Muscle of arm (tissue), 1 donor: ENCODE measurements at regions not wholly inside any gene's neighbourhood (a gene's known extent, or its start where the extent isn't known, plus 50 kb on each side); places are given as distances from the start of the nearest gene placed in this dataset.

Experiments used
- DNase-seq: peaks from one replicate; pipeline ENCODE4 v3.0.0-alpha.2; 2013

GRCh38 chr6:63371104-63371715 is 51.4 kb upstream of the LGSN start:
- peak; percentile 41 for DNase-seq

- no peak for DNase-seq
These were observed 53.3 kb upstream of the LGSN start for GRCh38 chr6:63372951-63373533.

GRCh38 chr6:63389191-63389844 is 69.5 kb upstream of the LGSN start:
- no peak for DNase-seq

- DNase-seq = no peak
These were observed 71.6 kb upstream of the LGSN start for GRCh38 chr6:63391203-63391970.

GRCh38 chr6:63392092-63392724 is 72.4 kb upstream of the LGSN start:
- no peak for DNase-seq

GRCh38 chr6:63394656-63395308 is 75.0 kb upstream of the LGSN start:
- no peak for DNase-seq

- no peak for DNase-seq
These were observed 75.6 kb upstream of the LGSN start for GRCh38 chr6:63395381-63395780.

GRCh38 chr6:63403725-63404124 is 83.9 kb upstream of the LGSN start:
- DNase-seq = no peak

- DNase-seq = no peak
These were observed 90.9 kb upstream of the LGSN start for GRCh38 chr6:63410435-63411426.

GRCh38 chr6:63415286-63415685 is 95.5 kb upstream of the LGSN start:
- DNase-seq = no peak

- no peak for DNase-seq
These were observed 99.0 kb upstream of the LGSN start for GRCh38 chr6:63418741-63419140.

GRCh38 chr6:63424636-63425035 is 104.9 kb upstream of the LGSN start:
- no peak for DNase-seq

GRCh38 chr6:63425493-63425892 is 105.7 kb upstream of the LGSN start:
- DNase-seq = no peak

- no peak for DNase-seq
These were observed 107.1 kb upstream of the LGSN start for GRCh38 chr6:63426844-63427243.

GRCh38 chr6:63427951-63428350 is 108.2 kb upstream of the LGSN start:
- DNase-seq = no peak

GRCh38 chr6:63430985-63431519 is 111.3 kb upstream of the LGSN start:
- no peak for DNase-seq

GRCh38 chr6:63434943-63435342 is 115.2 kb upstream of the LGSN start:
- DNase-seq = no peak

- DNase-seq = no peak
These were observed 116.6 kb upstream of the LGSN start for GRCh38 chr6:63436356-63436755.

- DNase-seq = no peak
These were observed 117.3 kb upstream of the LGSN start for GRCh38 chr6:63437058-63437457.

GRCh38 chr6:63440057-63440456 is 120.3 kb upstream of the LGSN start:
- DNase-seq = no peak
